ENCODE measurements at regions not wholly inside any gene's neighbourhood (a gene's known extent, or its start where the extent isn't known, plus 50 kb on each side); places are given as distances from the start of the nearest gene placed in this dataset.

DNA sequence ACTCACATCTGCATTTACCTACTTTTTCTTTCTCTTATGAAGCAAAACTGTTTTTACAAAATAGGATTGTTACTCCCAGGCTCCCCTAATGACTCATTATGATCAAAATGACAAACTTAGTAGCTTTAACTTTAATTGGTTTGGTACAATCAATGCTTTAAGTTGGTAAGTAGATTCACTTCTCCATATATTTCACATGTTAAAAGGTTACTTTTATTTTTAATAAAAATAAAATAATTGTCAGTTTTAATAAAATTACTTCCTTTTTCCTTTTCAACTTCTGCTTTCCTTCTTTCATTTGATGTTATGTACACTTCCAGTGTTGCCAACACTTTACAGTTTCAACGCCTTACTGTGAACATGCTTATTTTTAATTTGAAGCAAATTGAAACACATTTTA is 477.6 kb downstream of the SETD4 start (continued):
- no peak for TF ChIP-seq SMC3 (IDR thresholded peaks at IDR 0.05)
- no peak for TF ChIP-seq RCOR1 (IDR thresholded peaks at IDR 0.05; ENCODE audit: low read depth, low read length)
- no peak for TF ChIP-seq NFE2L2 (conservative IDR thresholded peaks at IDR 0.05; ENCODE audit: low read length)
- no peak for TF ChIP-seq TFCP2L1 (CRISPR knock-in tag; IDR thresholded peaks at IDR 0.05)

DNA sequence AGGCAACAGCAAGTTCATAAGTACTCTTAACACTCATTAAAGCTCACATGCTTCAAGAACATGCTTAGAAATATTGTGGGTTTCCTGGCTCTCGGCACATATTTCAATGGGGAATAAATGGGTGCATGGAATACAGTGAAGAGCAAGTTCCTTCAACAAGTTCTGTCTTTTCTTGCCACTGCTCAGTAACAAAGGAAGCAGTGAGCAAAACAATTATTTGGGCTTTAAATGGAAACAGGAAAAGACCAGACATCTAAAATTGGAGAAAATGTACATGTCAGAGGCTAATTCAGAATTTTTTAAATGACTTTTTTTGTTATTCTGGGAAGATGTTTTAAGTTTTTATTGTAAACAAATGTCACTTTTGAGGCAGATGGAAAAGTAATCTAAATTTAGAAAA is 478.7 kb downstream of the SETD4 start:
- ChIA-PET POLR2A (no interaction called here), CTCF (no interaction called here)
- FAIRE-seq (no peak), DNase-seq (ENCODE audit: low read depth in 1 of 2, low spot score in 1 of 2) (no peak), ATAC-seq (no peak)
- Histone ChIP-seq H3K4me1 (no peaks in the 10 kb centered on the region), H3K4me3 (no peak overlapping the region), H3K27ac (no peak overlapping the region), H3K9me3 (no peaks in the 10 kb centered on the region), H3K4me2 (no peak overlapping the region)
- WGBS (ENCODE audit: missing lambda C conversion rate): 9% methylated on average over 1 of the region's 1 CpG
- no peak for TF ChIP-seq HOXA7 (CRISPR knock-in tag; IDR thresholded peaks at IDR 0.05)
- no peak for TF ChIP-seq KDM5A (IDR thresholded peaks at IDR 0.05)
- no peak for TF ChIP-seq SREBF2 (IDR thresholded peaks at IDR 0.05)
- no peak for TF ChIP-seq PBX3 (IDR thresholded peaks at IDR 0.05)
- TF ChIP-seq EP300 (IDR thresholded peaks at IDR 0.05): no peak

DNA sequence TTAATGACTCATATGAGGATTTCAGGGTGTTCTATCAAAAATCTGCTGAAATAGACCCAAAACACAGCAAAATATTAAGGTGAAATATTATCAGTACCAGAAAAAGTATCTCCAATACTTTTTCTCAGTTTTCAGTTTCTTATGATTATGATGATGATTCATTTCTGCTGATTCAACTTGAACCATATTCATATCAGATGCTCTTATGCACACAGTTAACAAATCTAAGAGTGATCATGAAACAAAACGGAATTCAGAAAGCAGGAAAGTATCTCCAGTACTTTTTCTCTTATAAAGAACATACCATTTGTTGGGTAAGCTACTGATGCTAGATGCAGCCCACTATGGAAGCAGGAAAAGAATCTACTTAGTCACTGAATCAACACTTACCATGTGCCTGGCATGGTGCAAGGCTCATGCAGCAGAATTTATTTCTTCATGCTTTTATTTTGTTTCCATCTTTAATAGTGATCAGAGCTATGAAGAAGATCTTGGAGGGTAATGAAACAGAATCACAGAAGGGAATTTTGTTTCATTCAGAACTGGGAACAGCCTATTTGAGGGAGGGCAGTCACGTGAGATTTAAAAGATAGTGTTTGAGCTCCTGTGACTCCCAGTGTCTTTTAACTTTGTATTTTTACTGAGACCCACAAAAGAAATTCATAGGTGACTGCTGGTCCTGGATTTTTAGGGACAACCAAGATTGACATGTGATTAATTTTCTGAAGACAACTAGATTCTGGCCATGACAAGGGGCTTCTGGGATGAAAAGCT is 480.6 kb downstream of the SETD4 start:
- CTCF ChIA-PET: no interaction called here
- FAIRE-seq: no peak
- H3K4me2 ChIP-seq: no peak overlapping the region

GRCh38 chr21:35578831-35579471 is 481.4 kb downstream of the SETD4 start:
- no peaks in the 10 kb centered on the region for H3K9me3 ChIP-seq
- CTCF ChIA-PET: interaction anchor here (0.6 kb wide), 1 partner anchor 1720 kb away, joined by 3 read pairs; no protein-coding TSS in a partner anchor
- POLR2A ChIA-PET: no interaction called here
- 36% methylated on average over 12 of the region's 12 CpGs for WGBS (ENCODE audit: missing lambda C conversion rate)
- DNase-seq (ENCODE audit: low read depth in 1 of 2, low spot score in 1 of 2): no peak
- ATAC-seq: no peak
- TF ChIP-seq POLR2AphosphoS2 (conservative IDR thresholded peaks at IDR 0.05; ENCODE audit: low read length) (no peak), MYC (IDR thresholded peaks at IDR 0.05; ENCODE audit: borderline replicate concordance, low read length) (no peak), RCOR1 (IDR thresholded peaks at IDR 0.05; ENCODE audit: low read depth, low read length) (no peak), CHD4 (IDR thresholded peaks at IDR 0.05; ENCODE audit: borderline replicate concordance) (no peak), PBX3 (IDR thresholded peaks at IDR 0.05) (no peak), MAZ (IDR thresholded peaks at IDR 0.05; ENCODE audit: borderline replicate concordance, low read depth, low read length) (no peak)
- H3K27ac ChIP-seq: no peak overlapping the region
- H3K4me2 ChIP-seq: no peak overlapping the region
- no peaks in the 10 kb centered on the region for H3K4me1 ChIP-seq
- no peak overlapping the region for H3K4me3 ChIP-seq
- FAIRE-seq: no peak

More for the DNA sequence above, 480.6 kb downstream of the SETD4 start:
- Histone ChIP-seq H3K4me3 (no peak overlapping the region), H3K27ac (no peak overlapping the region), H3K4me1 (no peaks in the 10 kb centered on the region), H3K9me3 (no peaks in the 10 kb centered on the region)
- no peak for ATAC-seq
- TF ChIP-seq CEBPB (IDR thresholded peaks at IDR 0.05): no peak
- no peak for TF ChIP-seq CTCF (IDR thresholded peaks at IDR 0.05)
- no peak for TF ChIP-seq GATA3 (IDR thresholded peaks at IDR 0.05; ENCODE audit: borderline replicate concordance)
- WGBS (ENCODE audit: missing lambda C conversion rate): 10% methylated on average over 2 of the region's 2 CpGs
- POLR2A ChIA-PET: no interaction called here
- no peak for DNase-seq (ENCODE audit: low read depth in 1 of 2, low spot score in 1 of 2)

Measured in A549 (cell line).